GM21737 (cell line): ENCODE measurements at regions not wholly inside any gene's neighbourhood (a gene's known extent, or its start where the extent isn't known, plus 50 kb on each side); places are given as distances from the start of the nearest gene placed in this dataset.

Experiments used
- ATAC-seq: cut with Tn5 transposase; IDR thresholded peaks from one replicate; pipeline ENCODE4 v1.9.1; 2021; ENCODE audit warnings: mild to moderate bottlenecking, moderate library complexity; ENCODE audit not compliant: unreplicated experiment

DNA sequence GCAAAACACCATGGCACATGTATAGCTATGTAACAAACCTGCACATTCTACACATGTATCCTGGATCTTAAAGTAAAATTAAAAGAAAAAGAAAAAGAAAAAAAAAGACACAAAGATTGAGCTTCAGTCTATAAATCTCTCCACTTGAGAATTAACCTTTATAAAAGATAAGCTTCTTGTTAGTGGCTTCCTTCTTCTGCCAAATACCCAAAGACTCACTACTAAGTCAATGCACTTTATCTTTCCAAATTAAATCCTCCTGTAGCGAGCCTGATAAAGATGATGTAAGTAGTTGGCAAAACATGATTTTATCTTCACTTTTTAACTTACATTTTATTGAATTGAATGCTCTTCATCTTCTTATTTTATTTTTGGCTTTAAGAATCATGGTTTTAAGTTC lies 349.9 kb downstream of the TRIB2 start:
- no peak for ATAC-seq

DNA sequence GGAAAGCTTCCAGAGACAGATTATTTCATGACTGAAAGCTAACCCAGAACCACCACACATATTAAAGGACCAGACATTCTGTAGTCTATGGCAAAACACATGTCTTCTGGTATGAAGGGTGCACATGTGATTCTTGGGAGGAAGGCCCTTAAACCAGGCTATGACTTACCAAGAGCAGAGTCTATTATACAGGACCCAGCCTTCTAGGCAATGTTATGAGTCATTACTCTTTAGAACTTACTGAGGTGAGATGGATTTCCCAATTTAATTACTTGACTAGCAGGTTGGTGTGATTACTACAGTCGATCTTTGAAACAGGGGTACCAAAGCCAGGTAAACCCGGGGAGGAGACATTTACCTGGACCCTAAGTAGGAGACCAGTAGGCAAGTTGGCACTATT lies 350.8 kb downstream of the TRIB2 start:
- ATAC-seq = no peak

DNA sequence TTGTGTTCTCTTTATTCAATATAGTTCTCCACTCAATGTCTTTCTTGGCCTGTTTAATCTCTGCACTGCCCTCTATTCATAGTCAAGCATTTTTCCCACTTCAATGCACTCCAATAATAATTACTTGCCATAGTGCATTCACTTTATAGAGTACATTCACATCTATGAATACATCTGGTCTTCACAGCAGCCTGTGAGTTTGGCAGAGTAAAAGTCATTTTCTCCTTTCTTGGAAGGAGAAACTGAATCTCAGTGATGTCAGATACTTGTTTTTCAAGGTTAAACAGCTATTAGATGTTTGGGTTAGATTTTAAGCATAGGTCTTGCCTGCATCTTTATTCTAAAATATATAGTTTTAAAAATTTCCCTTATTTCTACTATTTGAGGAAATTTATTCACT lies 373.2 kb downstream of the TRIB2 start:
- ATAC-seq = no peak

DNA sequence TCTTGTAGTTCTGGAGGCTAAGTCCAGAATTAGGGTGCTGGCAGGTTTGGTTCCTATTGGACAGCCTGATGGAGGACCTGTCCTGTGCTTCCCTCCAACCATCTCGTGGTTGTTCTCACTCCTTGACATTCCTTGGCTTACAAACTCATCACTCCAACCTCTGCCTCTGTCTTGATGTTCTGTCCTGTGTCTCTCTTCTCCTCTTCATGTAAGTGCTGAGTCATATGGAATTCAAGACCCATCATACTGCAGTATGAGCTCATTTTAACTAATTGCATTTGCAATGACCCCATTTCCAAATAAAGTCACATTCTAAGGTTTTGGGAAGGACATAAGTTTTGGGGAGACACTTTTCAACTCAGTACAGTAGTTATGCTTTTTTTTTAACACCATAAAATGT lies 374.7 kb downstream of the TRIB2 start:
- ATAC-seq = no peak

DNA sequence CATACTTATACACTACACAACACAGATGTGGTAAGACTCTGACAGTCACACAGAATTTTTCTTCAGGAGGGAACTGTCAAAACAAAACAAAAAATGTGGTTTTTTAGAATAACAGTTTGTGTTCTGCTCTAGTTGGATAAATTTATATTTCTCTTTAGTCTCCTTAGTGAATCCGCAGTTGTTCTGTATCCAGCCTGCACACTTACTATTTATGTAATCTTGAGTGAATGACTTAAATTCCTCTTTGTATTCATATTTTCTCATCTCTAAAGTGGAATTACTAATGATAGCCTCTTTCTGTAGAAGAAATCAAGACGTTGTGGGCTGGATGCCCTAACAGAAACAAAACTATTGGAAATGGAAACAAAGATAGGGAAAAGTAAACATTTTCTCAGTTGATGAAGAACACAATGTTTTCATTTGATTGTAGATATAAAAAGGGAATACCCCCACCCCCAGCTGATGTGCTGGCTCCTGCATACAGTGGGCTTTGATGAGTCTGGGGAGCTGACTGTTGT lies 375.2 kb downstream of the TRIB2 start:
- no peak for ATAC-seq

DNA sequence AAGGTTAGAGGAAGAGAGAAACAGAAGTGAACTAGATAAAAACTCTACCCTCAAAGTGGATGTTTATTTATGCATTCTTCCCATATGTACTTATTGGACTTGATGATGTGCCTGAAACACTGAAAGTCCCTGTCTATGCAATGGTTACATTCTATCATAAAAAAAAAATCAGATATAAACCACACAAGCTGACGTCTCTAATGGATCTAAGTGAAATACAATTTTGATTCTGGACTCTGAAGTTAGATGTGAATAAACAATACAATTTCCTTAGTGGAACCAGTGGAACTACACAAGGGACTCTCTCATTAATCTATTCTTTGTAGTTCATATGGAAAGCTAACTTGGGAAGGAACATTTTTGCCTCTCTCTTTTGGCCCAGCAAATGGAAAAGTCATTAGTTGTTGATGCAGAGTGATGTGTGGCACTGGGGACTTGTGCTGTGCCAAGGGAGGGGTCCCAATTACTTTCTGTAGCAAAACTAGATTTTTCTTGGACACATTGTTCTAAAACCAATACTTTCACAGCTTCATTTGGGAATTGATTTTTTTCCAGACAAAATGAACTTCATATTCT lies 376.8 kb downstream of the TRIB2 start:
- no peak for ATAC-seq

DNA sequence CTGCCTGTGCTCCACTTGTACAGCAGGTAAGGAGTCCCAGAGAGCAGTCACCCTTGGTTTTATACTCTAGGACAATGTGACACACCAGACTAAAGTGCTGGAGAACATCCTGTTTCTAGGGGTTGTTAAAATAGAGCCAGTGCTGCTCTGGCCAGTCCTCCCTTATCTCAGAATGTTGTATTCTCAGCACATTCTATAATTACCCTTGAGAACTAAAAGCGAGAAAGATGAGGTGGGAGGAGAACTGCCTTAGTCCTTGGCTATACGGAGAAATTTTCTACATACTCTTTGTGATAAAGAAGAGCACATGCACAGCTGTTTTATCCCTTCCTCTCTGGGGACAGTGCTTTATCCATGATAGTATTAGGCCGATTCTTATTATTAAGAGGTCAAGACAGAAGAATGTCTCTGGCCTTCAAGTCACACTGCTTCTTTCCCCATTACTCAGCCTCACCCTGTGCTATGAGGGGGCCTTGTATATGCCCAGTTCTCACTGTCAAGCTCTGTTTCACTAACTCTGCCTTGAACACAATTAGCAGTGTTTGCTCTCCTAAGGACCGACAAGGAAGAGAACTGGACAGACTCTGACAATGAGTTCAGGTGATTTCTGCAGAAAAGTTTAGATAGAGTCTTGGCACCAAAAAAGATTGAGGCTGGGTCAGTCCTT lies 385.8 kb downstream of the TRIB2 start:
- no peak for ATAC-seq

DNA sequence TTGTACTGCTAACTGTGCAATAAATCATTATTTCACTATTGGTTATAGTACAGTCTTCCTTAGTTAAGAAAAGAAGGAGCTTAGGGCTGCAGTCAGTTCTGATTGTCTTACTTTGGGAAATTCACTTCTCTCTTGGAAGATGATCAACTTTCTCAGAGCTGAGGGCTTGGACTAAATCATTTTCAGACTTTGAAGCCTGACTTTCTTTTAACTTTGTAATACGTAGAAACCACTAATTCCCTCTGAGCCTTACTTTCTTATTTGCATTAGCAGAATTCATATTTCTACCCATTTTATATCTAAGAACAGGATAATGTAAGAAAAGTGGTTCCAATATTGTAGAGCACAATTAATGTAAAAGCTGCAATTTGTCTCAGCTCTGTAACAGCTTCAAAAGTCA lies 386.4 kb downstream of the TRIB2 start:
- no peak for ATAC-seq

DNA sequence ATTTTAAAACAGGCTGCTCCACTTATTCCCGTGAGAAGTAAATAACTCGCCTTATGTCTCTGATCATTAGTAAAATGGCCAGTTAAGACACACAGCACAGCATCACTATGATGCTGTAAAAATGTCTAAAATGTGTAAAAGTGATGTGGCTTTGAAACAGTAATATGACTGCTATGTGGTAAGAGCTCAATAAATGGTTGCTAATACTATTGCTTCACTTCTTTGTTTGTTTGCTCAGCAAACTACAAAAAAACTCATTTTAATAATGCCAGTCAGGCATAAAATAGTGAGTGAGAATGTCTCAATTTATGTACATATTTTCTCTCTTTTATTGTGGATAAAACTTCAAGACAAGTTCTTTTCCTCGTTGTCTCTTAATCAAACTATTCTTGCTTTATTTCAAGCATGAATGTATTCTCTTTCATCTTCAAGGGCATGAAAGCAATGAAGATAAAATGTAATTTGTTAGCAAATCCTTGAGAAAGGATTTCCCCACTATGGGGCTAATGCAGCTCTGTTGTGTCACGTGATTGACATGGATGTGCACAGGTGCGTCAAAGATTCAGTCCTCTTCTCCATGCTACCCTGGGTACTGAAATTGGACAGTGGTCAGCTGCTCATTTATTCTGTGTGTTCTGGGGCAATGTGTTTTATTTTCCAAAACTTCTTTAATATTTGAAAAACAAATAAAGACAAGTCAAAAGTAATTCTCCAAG lies 387.2 kb downstream of the TRIB2 start:
- ATAC-seq = no peak

DNA sequence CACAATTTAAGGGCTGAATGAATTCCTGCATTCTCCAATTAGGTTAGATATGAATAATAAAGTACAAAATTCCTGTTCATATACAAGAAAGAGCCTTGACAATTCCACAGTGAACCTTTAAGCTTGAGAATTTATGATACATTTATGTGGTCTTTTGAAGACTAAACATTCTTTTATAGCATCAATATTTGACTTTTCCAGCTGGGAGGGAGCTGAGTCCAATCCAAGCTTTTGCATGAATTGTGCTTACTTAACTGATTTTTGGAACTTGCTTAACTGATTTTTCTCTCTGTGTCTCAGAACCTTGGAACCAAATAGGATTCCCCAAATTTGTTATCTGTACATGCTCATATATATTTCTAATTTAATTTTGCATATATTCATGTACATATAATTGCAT lies 388.0 kb downstream of the TRIB2 start:
- ATAC-seq = no peak

DNA sequence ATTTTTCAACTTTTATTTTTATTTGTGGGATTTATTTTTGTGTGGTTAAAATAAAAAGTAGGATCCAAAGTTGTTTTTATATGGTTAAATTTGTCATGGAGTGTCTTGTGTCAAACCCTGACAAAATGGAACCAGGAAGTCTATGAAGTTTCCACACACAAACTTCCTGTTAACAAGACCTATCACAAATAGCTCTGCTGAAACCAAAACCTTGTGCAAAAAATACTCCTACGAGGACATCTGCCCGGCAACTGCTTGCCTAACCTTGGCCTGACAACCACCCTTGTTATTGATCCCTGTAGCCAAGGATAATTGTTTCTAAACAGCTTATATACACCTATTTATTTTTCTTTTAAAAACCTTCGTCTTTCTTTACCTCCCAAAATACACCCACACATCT lies 389.6 kb downstream of the TRIB2 start:
- ATAC-seq = no peak

DNA sequence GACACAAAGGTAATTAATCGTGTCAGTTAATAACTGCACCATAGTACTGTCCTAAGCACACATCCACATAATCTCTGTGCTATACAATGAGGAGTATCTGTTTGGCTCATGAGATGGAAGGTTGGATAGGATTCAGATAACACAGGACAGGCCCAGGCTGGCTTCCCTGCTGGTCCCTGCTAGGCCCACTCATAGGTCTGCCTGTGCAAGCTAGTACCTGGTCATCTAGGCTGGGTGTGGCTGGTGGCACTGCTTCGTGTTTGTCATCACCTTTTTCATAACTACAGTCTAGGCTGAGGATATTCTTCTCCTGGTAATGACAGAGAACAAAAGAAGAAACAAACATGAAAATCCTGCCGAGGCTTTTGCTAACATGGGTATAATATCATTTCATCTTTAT lies 392.8 kb downstream of the TRIB2 start:
- ATAC-seq = no peak

DNA sequence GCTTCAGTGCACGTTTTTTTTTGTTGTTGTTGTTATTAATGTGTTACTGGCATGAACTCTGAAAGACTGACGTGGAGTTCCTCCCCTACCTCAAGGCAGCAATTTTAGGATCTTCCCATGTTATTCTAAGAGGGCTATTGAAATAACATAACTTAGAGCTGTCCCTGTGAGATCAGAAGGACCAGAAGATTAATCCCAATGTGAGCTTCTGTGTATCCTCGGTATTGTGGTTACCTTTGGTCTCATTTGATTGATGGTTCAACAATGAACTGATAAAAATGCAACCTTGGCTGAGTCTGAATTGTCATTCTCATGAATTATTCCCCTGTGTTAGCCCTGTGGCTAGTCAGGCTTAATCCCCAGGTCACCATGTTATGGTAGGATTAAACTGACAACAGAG lies 394.1 kb downstream of the TRIB2 start:
- ATAC-seq = no peak

DNA sequence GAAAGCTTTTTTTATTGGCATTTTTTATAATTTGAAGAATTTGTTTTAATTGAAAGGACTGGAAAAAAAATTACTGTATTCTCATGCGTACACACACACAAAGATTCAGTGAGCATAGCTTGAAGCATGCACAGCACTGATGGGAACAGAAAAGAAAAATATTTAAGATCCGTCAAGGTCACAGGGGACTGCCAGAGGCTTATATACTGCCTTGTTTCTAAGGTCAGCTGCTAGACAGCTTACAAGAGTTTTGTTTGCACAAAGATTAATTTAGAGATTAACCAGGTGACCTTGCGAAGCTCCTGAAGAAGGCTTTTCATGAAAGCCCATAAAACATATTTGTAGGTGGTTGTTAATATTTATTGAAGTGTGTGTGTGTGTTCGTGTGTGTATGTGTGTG lies 396.3 kb downstream of the TRIB2 start:
- ATAC-seq = no peak

DNA sequence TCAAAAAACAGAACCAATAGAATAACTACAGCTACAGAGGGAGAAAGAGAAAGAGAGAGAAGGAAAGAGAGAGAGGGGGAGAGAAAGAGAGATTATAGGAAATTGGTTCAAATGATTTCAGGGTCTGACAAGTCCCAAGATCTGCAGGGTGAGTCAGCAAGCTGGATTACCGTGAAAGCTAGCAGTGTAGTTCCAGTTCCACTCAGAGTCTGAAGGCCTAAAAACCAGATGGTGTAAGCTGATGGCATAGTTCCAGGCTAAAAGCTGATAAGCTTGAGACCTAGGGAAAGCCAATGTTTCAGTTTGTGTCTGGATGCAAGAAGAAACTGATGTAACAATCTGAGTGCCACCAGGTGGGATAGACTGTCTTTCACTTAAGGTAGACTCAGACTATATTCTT lies 397.7 kb downstream of the TRIB2 start:
- ATAC-seq = no peak

DNA sequence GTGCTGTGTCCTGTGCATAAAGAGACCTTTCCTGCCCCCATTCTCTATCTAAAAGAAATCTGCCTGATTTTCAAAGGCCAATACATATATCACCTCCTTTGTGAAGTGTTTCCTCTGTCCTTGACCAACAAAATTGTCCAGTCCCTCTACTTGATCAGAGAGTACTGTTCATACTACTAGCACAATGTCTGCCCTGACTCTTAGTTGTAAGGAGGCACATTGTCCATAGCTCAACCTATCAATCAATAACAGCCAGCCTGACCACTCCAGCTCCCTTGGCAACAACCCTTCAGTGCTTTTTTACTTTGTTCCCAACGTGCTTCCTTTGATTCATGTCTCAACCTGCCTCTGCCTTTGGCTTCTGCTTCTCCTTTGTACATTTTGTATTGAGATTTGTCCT lies 398.9 kb downstream of the TRIB2 start:
- ATAC-seq = no peak

DNA sequence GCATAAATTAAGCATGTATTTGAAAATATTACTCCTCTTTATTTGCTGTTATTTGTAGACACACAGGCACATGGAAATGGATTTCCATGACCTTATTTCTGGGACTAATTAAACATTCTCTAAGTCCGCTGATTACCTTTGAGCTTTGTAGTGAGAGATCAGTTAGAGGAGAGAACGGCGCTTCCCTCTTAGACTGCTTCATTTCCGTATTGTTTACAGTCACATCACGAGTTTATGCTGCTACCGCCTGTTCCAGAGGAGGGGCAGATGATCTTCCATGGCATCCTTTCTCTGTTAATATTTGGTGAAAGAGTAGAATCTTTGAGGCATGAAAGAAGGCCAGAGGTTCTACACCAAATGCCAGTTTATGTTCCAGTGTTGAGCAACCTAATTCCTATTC lies 404.4 kb downstream of the TRIB2 start:
- no peak for ATAC-seq

DNA sequence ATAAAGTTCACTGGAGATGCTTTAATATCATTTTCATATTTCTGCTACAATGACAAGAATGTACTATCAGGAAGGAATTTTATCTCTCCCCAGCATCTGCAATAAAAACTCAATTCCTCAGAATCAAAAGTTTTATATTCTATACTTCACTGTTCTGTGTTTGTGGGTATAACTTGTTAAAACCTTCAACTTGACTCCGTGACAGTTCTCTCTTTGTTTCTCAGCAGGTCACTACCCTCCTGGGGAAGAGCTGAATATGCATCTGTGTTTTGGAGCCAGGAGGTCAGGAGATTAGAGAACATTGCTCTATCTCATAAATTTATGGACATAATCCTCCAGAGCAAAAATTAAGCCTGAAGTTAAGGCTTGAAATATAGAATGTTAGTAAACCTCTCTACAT lies 411.4 kb downstream of the TRIB2 start:
- ATAC-seq = no peak

DNA sequence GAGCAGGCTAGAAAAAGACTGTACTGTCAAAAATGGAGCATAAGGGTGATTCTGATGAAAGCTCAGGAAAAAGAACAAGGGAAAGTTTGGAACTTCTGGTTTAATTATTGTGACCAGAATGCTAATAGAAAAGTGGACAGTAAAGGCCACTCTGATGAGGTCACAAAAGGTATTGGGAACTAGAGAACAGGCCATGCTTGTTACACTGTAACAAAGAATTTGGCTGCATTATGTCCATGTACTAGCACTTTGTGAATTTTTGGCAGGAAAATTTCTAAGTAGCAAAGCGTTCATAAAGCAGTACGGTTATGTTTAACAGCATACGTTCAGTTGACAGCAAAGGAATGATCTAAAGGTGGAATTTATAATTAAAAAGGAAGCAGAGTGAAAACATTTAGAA lies 418.6 kb downstream of the TRIB2 start:
- ATAC-seq = no peak

DNA sequence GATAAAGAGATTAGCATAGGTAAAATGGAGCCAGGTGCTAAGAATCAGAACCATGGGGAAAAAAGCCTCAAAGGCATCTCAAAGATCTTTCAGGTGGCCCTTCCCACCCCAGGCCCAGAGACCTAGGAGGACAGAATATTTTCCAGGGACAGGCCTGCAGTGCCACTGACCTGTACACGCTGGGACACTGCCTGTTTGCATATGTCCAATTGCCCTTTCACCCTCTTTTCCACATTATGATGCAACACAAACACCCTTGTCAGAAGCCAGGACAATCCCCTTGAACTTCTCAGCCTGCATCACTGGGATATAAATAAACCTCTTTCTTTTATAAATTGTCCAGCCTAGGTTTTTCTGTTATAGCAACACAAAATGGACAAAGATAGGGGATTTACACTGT lies 419.1 kb downstream of the TRIB2 start:
- no peak for ATAC-seq

DNA sequence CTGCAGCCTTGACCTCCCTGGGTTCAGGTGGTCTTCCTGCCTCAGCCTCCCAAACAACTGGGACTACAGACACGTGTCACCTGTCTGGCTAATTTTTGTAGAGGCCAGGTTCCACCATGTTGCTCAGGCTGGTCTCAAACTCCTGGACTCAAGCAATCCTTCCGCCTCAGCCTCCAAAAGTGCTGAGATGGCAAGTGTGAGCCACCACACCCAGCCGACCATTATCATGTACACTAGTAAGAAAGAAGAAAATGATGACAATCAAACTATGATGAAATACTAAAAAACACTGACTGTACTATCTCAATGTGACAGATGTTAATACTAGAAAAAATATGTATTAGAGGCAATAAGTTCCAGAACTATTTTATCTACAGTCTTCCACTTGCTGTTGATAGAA lies 420.9 kb downstream of the TRIB2 start:
- ATAC-seq = no peak

DNA sequence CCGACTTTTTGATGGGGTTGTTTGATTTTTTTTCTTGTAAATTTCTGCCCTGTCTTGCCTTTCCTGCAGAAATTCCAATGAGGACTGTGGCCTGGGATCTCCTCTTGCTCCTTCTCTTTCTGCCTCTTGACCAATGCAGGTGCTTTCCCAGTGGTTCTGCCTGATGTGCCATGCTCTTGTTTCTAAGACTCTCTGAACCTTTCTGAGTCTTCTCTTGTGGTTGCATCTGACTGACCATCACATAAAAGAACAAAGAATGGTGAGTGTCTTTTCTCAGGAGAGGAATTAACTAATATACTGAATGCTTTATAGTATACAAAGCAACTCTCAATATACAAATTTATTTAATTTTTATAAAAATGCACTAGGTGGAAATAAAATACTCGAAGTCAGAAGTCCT lies 424.6 kb downstream of the TRIB2 start:
- no peak for ATAC-seq
